DMS 273 (cell line): ENCODE measurements at regions not wholly inside any gene's neighbourhood (a gene's known extent, or its start where the extent isn't known, plus 50 kb on each side); places are given as distances from the start of the nearest gene placed in this dataset.

Experiments
- DNase-seq: peaks from one replicate; lab custom pipeline; 2025; ENCODE audit not compliant: unreplicated experiment; lab: John Stamatoyannopoulos, UW

GRCh38 chr9:38315085-38315595 lies 77.4 kb upstream of the ALDH1B1 start:
- no peak for DNase-seq

- peak; percentile 21 for DNase-seq
These were observed 79.1 kb upstream of the ALDH1B1 start for GRCh38 chr9:38313421-38313820.

DNA sequence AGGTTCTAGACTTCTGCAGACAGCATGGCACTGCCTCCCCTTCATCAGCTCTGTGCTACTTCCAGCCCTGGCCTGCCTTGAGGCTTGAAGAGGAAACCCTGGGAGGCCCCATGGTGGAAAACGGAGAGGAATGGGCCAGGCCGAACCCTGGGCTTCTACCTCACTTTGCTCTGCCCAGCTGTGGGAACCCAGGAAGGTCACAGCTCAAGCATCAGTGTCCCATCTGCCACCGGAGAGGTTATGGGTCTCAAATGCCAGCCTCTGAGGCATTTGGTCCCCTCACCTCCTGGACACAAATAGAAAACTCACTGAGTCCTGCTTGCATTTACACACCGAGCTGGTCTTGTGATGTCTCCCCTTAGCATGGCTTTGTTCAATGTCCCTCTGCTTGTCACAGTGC lies 80.1 kb upstream of the ALDH1B1 start:
- DNase-seq, result no peak

DNA sequence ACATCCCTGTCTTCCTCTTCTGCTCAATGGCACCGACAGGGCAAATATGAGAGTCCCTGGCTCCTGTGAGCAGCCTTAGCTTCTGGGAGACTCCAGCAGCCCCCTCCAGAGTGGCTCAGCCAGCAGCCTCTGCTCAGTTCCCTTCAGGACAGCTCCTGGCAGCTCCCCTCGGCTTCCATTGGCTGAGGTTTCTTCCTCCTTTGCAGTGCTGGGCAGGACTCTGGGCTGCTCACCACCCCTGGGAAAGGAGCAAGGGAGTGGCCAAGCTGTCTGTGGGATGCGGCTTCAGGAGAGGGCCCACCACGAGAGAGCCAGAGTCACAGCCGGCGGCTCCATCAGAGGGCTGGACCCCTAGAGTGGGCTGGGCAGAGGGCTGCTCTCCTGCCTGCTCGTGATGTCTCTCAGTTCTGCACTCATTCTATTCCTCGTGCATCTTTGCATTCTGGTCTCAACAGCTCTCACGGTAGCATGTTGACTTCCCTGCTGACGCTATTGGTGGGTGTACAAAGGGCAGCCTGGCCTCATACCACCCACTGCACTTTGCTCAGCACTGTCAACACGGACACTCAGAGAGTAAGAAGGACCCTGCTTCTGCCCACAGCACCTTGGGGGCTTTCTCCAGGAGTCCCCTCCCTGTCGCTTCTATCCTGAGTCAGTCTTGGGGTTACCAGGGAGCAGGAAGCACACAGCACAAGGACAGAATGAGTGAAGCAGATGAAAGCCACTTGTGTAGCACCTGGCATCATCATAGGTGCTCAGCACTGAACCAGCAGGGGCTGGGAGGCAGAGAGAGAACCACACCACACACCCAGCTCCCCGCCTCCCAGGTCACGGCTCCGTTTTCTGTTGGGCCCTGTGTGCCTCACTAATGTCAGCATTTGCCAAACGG lies 80.9 kb upstream of the ALDH1B1 start:
- peak; percentile 16 for DNase-seq

DNA sequence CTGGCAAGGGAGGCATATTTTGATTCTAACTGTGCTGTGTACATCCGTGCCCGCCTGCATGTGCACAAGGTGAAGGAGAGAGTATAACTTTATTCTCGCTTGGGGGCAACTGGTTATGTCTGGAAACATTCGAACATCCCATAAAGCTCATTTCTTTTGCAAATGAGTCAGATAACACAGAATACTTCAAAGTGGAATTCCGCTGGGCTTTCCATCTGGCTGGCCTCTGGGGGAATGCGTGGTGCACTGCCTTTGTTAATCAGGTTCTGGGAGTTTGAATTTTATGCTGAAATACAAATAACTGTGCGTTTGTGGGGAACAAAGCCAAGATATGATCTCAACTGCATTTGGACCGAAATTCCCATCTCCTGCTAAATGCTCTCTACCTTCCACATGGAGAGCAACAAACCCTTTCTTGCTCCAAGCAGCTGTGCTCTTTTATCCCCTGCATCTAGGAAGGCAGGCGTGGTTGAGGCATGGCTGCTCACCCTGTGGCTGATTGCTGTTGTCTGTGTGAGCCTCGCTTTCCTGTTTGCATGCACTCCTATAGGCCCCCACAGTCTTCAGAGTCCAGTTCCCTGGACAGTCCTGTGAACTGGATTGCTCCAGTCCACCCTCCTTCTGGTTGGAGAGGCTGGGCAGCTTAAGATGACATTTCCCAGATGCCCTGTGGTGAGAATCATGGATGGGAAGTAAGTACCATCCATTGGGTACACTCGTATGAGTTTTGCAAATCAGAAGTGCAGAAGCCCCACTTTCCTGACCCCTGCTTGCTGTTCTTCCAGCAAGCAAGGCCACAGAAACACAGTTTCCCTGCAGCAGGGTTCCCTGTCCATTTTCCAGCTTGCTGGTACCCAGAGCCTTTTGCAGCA lies 82.9 kb upstream of the ALDH1B1 start:
- DNase-seq, result peak; percentile 65

- DNase-seq, result no peak
These were observed 84.4 kb upstream of the ALDH1B1 start for GRCh38 chr9:38308136-38308535.

DNA sequence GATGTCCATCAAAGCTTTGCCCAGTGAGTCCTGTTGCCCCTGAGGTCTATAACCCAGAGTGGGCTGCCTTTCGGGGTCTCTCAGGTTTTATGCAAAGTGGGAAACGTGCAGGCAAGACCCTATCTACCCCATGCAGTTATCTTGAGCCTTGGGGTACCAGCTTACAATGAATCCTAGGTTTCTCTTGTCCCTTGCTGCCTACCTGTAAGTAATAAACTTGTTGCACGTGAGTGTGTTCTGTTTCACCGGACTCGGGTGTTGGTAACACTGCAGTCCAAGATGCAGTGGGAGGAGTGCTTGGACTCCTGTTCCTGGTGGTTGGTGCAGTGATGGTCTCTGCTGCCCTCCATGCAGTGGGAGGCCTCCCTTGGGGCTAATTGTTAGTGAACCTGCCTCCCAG lies 85.6 kb upstream of the ALDH1B1 start:
- DNase-seq, result no peak

DNA sequence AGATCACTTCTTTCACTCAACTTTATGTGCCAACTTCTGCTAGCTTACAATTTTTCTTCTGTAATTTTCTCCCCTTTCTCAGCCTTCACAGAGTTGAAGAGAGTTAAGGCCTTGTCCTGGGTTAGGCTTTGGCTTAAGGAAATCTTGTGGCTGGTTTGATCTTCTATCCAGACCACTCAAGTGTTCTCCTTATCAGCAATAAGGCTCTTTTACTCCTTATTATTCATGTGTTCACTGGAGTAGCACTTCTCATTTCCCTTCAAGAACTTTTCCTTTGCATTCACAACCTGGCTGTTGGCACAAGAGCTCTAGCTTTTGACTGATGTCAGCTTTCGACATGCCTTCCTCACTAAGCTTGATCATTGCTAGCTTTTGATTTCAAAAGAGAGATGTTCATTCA lies 86.9 kb upstream of the ALDH1B1 start:
- no peak for DNase-seq

DNA sequence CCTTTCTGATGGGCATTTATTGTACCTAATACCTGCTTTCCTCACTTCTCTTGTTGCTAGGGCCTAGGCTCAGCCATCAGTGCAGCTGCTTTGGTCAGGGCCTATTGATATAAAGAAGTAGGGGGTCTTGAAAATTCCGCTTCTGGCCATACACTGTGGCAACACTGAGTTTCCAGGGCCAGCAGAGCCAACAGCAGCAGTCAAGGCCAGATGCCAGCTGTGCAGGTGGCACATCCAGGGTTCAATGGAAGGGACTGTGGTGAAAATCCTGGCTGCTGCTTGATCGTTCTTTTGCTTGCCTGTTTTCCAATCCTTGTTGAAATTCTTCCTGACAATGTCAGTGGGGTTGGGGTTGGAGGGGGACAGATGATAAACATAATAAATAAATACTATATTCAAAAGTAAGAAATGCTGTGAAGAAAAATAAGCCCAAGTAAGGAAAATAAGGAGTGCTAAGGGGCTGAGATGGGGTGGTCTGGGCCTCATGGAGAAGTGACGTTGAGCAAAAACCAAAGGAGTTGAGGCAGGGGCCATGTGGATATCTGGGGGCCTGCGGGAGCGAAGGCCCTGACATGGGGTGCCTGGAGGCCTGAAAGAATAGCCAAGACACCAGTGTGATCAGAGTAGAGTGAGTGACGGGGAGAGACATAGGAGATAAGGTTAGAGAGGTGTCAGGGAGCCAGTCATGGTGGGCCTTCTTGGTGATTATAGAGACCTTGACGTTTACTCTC lies 91.0 kb upstream of the ALDH1B1 start:
- DNase-seq, result no peak

- DNase-seq, result no peak
These were observed 92.6 kb upstream of the ALDH1B1 start for GRCh38 chr9:38299856-38300255.

- no peak for DNase-seq
These were observed 93.6 kb upstream of the ALDH1B1 start for GRCh38 chr9:38298904-38299303.

DNA sequence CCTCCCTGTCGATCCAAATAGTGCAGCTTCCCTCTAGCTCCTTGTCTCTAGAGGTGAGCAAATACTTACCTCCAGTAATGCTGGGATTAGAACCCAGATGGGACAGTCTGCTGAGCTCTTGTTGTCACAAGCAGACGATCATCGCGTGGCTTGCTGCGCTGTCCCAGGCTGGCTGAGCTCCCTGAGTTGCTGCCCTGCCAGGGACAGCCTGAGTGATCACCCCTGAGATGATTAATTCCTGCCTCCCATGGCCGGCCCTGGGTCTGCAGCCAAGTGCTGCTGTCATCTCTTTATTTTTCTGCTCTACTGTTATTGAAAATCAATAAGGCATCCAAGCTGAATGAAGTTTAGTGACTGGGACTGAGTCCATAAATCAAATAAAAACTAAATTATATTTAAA lies 94.0 kb upstream of the ALDH1B1 start:
- no peak for DNase-seq

GRCh38 chr9:38296807-38297206 lies 95.7 kb upstream of the ALDH1B1 start:
- no peak for DNase-seq

DNA sequence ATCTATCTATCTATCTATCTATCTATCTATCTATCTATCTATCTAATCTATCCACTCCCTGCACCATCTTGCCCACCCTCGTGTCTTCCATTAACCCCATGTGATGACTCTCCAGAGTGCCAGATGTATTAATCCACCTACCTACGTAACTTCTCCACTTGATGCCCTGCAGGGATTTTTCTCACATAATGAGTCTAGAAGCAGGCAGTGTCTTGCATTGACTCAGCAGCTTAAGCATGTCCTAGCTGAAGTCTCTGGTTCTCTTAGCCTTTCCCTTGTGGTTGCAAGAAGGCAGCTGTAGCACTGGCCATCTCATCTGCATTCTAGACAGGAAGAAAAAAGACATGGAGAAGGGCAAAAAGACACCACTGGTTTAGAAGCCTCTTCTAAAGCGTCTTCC lies 96.7 kb upstream of the ALDH1B1 start:
- DNase-seq, result no peak

GRCh38 chr9:38294220-38294960 lies 98.1 kb upstream of the ALDH1B1 start:
- DNase-seq, result peak; percentile 21

DNA sequence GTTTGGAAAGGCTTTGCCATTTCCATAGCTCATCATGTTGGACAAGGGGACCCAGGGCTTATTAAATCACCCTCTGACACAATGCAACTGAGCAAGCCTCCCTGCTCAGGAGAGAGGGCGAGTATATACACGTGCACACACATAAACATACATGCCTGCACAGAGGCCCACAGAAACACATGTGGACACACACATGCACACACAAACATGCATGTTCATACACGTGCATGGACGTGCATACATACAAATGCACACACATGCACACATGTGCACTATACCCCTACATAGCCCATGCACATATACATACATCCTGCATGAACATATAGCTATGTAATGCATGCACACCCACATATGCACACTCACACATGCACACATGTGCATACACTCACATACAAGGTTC lies 99.5 kb upstream of the ALDH1B1 start:
- DNase-seq, result no peak

GRCh38 chr9:38292480-38292879 lies 100.0 kb upstream of the ALDH1B1 start:
- no peak for DNase-seq

GRCh38 chr9:38289866-38290245 lies 102.6 kb upstream of the ALDH1B1 start:
- DNase-seq, result no peak

DNA sequence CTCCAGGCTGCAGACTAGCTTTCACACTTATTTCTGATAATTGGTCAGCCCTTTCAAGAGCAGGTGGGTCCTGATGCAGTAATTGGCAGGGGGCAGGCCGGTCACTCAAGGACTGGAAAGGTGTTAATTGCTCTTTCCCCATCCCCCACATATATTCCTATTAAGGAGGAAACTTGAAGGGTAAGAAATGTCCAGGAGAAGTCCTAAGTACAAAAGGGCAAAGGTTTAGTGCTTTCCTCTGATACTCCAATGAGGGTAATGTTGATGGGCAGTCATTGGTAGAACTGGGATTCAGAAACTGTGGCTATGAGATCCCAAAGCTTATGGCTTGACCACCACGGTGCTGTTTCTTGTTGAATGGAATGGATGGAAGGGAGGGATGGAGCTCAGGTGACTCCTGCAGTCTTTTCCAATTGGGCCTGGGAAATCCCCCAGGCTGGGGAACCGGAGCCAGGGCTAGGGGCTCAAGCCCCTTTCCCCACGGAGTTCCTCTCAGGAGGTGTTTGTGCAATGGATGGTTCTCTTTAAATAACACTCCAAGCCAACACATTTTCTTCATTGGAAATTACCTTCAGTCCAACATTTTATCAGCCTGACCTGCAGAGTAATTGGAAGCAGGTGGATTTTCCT lies 103.2 kb upstream of the ALDH1B1 start:
- DNase-seq, result no peak

GRCh38 chr9:38288502-38288901 lies 104.0 kb upstream of the ALDH1B1 start:
- DNase-seq, result no peak
